ENCODE measurements at regions not wholly inside any gene's neighbourhood (a gene's known extent, or its start where the extent isn't known, plus 50 kb on each side); places are given as distances from the start of the nearest gene placed in this dataset.

DNA sequence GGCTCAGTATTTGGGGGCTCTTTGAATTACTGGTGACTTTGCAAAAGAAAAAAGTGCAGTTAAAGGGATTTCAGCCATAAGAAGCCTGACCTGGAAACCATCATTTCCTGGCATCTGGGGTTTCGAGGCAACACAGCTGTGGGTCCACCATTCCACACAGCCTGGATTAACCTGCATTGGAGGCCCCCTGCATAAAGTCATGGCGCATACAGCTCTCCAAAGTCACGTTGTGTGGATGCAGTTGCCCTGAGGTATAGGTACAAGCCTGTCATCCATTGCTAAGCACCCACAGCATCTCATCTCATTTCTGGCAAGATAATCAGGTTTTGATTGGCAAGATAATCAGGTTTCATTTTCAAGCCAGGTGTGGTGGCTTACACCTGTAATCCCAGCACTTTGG is 54.5 kb upstream of the TAGAP start:
- TF ChIP-seq, protein P1, sequence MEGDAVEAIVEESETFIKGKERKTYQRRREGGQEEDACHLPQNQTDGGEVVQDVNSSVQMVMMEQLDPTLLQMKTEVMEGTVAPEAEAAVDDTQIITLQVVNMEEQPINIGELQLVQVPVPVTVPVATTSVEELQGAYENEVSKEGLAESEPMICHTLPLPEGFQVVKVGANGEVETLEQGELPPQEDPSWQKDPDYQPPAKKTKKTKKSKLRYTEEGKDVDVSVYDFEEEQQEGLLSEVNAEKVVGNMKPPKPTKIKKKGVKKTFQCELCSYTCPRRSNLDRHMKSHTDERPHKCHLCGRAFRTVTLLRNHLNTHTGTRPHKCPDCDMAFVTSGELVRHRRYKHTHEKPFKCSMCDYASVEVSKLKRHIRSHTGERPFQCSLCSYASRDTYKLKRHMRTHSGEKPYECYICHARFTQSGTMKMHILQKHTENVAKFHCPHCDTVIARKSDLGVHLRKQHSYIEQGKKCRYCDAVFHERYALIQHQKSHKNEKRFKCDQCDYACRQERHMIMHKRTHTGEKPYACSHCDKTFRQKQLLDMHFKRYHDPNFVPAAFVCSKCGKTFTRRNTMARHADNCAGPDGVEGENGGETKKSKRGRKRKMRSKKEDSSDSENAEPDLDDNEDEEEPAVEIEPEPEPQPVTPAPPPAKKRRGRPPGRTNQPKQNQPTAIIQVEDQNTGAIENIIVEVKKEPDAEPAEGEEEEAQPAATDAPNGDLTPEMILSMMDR (optimal IDR thresholded peaks at IDR 0.05 in 1 of 3, IDR thresholded peaks at IDR 0.05 in 1 of 3, conservative IDR thresholded peaks at IDR 0.05 in 1 of 3; ENCODE audit: extremely low read depth in 1 of 3, insufficient read depth in 2 of 3, low read length in 3 of 3): no peak
- no peak for TF ChIP-seq EZH2 (IDR thresholded peaks at IDR 0.05; ENCODE audit: low read length)

Measured in keratinocyte (primary cell).